HUDEP-2 (cell line): ENCODE measurements at regions not wholly inside any gene's neighbourhood (a gene's known extent, or its start where the extent isn't known, plus 50 kb on each side); places are given as distances from the start of the nearest gene placed in this dataset.

ENCODE experiments used
- DNase-seq, 76 experiments: peaks; one replicate each; lab custom pipeline; 2025; ENCODE audit not compliant: unreplicated experiment in 76 of 76; lab: John Stamatoyannopoulos, UW

DNA sequence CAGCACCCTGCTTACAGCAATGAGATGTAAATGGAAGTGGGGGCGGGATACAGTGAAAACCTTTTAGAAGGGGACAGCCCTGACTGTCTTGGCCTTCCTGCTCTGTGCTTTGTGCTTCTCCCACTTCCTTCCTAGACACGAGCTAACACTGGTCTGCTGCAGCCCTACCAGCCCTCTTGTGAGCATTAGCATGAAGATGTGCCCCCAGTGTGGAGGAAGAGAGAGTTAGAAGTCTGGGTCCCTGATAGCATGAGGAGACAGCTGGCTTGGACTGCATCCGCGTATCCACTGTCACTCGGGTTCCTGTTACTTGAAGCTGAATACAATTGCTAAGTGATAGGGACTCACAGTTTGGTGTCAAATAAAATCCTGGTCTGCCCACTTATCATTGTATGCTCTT, 248.1 kb upstream of the SOX5 start:
- no peak for DNase-seq

DNA sequence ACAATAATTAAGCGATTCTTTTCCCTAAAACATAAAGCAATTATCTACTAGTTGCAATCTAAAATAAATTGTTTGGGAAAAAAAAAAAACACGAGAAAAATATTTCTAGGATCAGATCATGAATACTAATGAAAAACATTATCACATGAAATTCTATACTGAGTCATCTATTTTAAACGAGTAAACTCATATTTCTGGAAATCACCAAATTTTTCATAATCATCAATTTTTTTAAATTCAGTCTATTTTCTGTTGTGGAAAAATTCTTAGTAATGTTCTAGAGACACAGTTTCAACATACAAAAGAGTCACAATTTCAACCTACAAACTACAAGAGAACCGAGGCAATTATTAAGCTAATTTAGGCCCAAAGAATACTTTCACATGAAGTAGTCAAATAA, 245.6 kb upstream of the SOX5 start:
- DNase-seq = no peak

DNA sequence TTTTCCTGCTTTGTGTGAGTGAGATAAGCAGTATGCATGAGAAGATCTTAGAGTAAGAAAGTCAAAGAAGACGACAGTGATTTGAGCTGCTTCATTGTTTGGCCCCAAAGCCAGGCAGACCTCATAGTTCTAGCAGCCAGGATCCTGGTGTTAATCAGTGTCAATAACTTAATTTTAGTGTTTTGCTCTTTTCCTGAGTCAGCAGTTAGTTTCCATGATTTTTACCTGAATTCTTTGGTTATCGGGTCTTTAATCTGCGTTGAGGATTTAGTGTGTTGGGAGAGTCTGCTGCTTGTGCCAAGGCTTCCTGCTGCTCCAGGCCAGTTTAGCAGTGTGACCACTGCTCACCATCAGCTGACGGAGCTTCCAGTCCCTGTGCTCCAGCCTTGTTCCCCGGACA, 241.6 kb upstream of the SOX5 start:
- no peak for DNase-seq

DNA sequence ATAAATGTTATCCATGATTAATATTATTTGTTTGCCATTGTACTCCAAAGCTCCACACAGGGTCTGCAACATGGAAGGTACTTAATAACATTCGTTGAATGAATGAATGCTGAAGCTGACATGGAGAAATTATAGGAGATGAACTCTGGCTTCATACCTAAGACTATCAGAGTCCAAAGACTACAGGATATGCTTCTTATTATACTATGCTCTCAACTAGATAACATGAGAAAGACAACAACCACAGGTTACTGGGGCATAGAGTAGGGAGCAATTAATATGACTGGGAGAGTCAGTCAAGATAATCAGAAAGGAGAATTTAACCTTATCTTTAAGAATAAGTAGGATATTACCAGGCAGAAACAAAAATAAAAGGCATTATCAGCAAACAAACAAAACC, 236.3 kb upstream of the SOX5 start:
- no peak for DNase-seq

GRCh38 chr12:24177889-24178288, 228.4 kb upstream of the SOX5 start:
- DNase-seq = no peak

DNA sequence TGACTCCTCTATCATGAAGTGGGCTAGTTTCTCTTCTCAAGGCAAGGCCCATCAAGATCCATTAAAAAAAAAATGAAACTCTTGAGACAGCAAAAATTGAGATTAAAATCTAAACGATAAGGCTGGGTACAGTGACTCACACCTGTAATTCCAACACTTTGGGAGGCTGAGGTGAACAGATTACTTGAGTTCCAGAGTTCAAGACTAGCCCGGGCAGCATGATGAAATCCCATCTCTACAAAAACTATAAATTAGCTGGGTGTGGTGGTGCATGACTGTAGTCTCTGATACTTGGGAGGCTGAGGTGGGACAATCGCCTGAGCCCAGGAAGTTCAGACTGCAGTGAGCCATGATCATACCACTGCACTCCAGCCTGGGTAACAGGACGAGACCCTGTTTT, 226.5 kb upstream of the SOX5 start:
- no peak for DNase-seq

GRCh38 chr12:24175284-24175683, 225.8 kb upstream of the SOX5 start:
- no peak for DNase-seq

DNA sequence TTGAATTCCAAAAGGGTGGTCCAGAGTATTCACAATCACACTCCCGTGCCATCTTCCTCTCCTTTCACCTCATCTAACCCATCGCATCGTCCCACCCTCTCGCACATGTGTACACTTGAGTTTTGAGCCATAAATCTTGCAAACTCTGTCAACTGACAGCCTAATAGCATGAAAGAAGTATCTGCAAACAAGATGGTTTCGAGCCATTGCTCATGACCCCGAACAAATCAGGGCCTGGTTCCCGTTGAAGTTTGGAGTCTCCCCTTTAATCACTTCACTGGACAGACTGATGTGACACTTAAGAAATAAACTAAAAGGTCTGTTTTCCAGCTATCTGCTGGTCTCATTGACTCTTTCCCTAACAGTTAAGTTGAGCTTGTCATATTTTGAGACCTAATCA, 223.6 kb upstream of the SOX5 start:
- DNase-seq = no peak

DNA sequence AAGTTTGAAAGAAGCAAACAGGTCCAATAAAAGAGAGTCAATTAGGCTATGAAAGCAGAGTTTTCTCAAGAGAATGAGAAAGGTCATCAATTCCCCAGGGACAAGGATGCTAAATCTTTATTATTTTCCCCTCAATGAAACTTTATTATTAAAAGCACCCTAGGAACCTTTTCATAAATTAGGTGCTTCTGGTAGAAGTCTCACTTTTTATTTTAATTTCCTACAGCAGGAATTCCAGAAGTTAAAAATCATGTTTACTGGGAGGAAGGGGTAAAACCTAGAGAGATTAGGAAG, 223.2 kb upstream of the SOX5 start:
- DNase-seq = no peak

- DNase-seq = no peak
Measured at GRCh38 chr12:24172031-24172772, 222.7 kb upstream of the SOX5 start.

- no peak for DNase-seq
Measured at GRCh38 chr12:24155042-24155441, 205.6 kb upstream of the SOX5 start.

DNA sequence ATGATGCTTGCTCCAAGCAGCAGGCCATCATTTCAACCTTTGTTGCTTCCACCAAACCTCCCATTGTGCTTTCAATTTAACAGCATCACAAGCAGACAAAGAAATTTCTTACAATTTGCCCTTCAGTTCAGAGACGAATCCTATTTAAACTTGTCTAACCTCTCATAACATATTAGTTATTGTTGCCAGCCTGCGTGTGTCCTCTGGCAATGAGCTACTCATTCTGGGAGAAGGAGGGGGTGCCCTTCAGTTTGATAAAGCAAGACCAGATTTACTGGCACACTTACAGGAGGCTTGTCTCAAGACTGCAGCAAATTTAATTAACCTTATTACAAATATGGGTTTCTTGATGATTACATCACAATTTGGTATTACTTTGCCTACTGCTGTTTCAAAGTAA, 203.6 kb upstream of the SOX5 start:
- no peak for DNase-seq

GRCh38 chr12:24152270-24152669, 202.8 kb upstream of the SOX5 start:
- DNase-seq = no peak

- DNase-seq = no peak
Measured at GRCh38 chr12:24143928-24144327, 194.5 kb upstream of the SOX5 start.

GRCh38 chr12:24139035-24139434, 189.6 kb upstream of the SOX5 start:
- no peak for DNase-seq

DNA sequence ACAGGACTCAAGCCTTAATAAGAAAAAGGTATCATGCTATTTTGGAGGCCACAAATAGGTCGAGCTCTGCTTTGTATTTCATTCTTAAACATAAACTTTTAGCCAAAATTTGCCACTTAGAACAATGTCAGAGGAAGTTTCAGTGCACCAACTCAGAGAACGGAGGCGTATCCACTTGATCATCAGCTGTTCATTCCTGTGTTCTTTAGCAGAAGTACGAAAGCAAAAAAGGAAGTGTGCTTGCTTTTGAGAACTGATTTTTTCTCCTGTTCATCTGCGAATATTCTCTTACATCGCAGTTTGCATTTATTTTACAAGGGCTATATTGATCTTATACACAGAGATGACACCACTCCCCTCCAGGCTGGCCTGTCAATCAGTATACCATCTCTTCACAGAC, 188.6 kb upstream of the SOX5 start:
- no peak for DNase-seq

GRCh38 chr12:24135158-24135850, 185.8 kb upstream of the SOX5 start:
- DNase-seq = no peak

GRCh38 chr12:24134092-24134491, 184.6 kb upstream of the SOX5 start:
- DNase-seq = no peak

GRCh38 chr12:24133384-24133783, 183.9 kb upstream of the SOX5 start:
- no peak for DNase-seq

DNA sequence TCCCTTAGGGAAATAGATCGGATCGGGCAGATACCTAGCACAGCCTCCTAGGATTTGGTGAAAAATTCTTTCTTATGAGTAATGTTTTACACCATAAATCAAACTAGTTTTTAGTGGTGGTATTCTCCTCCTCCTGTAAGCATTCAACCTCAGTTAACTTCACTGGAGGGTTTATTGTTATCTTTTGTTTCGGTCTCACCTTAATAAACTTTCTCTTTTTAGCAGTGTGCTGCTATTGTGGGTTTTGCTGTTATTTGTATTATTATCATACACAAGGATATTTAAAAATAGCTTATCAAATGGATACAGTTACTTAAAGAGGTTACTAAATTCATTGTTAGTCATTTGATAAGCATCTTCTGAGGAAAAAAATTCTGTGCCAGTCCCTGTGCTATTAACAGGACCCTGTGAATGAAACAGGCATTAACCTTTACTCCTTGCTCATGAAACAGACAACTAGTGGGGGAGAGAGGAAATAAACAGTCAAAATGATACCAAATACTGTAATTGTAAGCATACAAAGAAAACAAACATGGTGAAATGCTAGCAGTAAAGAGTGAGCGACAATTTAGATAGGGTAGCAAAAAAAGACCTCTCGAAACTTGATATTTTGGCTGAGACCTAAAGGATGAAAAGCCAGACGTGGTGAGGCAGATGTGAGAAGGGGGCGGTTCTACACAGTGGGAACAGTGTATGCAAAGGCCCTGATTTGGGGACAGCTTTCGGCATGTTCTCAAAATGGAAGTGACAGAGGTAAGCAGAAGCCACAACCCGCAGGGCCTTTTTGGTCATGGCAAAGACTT, 178.7 kb upstream of the SOX5 start:
- no peak for DNase-seq

DNA sequence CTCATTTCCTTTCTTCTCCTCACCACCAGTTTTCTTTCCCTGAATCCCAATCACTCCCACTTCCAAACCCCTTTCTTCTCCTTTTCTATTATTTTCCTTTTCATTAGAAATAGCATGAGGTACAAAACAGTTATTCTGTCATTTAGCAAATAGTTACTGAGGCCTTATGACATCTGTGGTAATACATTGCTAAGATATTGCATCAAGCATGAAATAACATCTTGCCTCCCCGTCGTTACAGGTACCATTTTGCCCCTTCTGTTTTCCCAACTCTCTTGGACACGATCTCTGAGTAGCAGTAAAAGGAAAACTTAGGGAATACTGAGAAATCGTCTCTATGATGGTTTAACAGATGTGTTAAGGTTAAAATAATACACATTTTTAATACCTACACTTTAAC, 175.8 kb upstream of the SOX5 start:
- no peak for DNase-seq

DNA sequence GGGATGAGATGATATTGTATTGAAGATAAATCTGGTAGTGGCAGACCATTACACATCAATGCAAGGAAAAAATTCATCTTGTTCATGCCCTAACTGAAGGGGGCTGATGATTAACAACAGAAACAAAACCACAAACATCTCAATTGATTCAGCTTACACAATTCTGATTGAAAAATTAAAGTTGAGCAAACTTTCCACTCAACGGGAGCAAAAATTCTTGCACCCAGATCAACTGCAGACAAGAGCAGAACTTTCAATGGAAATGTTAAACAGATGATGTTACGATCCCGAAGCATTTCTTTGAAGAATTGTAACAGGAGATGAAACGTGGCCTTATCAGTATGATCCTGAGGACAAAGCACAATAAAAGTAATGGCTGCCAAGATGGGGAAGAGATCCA, 172.4 kb upstream of the SOX5 start:
- no peak for DNase-seq
